Lower lobe of right lung (tissue), 2 donors: ENCODE measurements at regions not wholly inside any gene's neighbourhood (a gene's known extent, or its start where the extent isn't known, plus 50 kb on each side); places are given as distances from the start of the nearest gene placed in this dataset.

Experiments
- ATAC-seq, 2 donors: fragments of 200-7000 bp; cut with Tn5 transposase; one replicate each; pipeline ENCODE4 v1.9.1; 2020 to 2022; ENCODE audit warnings: mild to moderate bottlenecking in 2 of 2, moderate library complexity in 2 of 2
- DNase-seq: peaks from one replicate; pipeline ENCODE4 v3.0.0-alpha.2; 2020
- H3K27ac ChIP-seq: fragments of 200-600 bp; one replicate; pipeline ENCODE4 v1.8.0; 2022
- H3K27me3 ChIP-seq: fragments of 200-600 bp; one replicate; pipeline ENCODE4 v1.8.0; 2022; ENCODE audit warnings: low read depth
- H3K36me3 ChIP-seq: fragments of 200-600 bp; one replicate; pipeline ENCODE4 v1.8.0; 2022; ENCODE audit warnings: mild to moderate bottlenecking
- H3K4me1 ChIP-seq: fragments of 200-600 bp; one replicate; pipeline ENCODE4 v1.8.0; 2022
- H3K4me3 ChIP-seq: fragments of 200-600 bp; one replicate; pipeline ENCODE4 v1.8.0; 2022; ENCODE audit warnings: mild to moderate bottlenecking
- H3K9me3 ChIP-seq: fragments of 200-600 bp; one replicate; pipeline ENCODE4 v1.8.0; 2022
- intact Hi-C: fragments of 100-400 bp; cut with DNase I; formaldehyde crosslinking; loops from one replicate; pipeline ENCODE4 v1.11.0; 2022
- TF ChIP-seq, protein P1 (sequence below): fragments of 200-600 bp; IDR thresholded peaks from one replicate; pipeline ENCODE4 v1.8.0; 2022; ENCODE audit warnings: antibody characterized with exemption, mild to moderate bottlenecking
- donor health status: DM: no; HTN: yes; CAD: no; lungs with severe emphysema.

DNA sequence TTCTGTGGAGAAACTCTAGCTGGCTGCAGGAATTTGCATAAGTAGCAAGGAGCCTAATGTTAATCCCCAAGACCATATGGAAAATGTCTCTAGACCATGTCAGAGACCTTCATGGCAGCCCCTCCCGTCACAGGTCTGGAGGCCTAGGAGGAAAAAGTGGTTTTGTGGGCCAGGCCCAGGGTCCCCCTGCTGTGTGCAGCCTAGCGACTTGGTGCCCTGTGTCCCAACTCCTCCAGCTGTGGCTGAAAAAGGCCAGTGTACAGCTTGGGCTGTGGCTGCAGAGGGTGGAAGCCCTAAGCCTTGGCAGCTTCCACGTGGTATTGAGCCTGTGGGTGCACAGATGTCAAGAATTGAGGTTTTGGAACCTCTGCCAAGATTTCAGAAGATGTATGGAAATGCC lies 306.9 kb upstream of the CA10 start:
- Histone ChIP-seq H3K27ac (no peak overlapping the region), H3K36me3 (no peaks in the 10 kb centered on the region), H3K9me3 (no peaks in the 10 kb centered on the region), H3K4me1 (no peaks in the 10 kb centered on the region), H3K4me3 (no peak overlapping the region), H3K27me3 (no peaks in the 10 kb centered on the region)
- no peak for ATAC-seq
- intact Hi-C loops = no loop called here
- TF ChIP-seq, protein P1, sequence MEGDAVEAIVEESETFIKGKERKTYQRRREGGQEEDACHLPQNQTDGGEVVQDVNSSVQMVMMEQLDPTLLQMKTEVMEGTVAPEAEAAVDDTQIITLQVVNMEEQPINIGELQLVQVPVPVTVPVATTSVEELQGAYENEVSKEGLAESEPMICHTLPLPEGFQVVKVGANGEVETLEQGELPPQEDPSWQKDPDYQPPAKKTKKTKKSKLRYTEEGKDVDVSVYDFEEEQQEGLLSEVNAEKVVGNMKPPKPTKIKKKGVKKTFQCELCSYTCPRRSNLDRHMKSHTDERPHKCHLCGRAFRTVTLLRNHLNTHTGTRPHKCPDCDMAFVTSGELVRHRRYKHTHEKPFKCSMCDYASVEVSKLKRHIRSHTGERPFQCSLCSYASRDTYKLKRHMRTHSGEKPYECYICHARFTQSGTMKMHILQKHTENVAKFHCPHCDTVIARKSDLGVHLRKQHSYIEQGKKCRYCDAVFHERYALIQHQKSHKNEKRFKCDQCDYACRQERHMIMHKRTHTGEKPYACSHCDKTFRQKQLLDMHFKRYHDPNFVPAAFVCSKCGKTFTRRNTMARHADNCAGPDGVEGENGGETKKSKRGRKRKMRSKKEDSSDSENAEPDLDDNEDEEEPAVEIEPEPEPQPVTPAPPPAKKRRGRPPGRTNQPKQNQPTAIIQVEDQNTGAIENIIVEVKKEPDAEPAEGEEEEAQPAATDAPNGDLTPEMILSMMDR = no peak
- DNase-seq = no peak

DNA sequence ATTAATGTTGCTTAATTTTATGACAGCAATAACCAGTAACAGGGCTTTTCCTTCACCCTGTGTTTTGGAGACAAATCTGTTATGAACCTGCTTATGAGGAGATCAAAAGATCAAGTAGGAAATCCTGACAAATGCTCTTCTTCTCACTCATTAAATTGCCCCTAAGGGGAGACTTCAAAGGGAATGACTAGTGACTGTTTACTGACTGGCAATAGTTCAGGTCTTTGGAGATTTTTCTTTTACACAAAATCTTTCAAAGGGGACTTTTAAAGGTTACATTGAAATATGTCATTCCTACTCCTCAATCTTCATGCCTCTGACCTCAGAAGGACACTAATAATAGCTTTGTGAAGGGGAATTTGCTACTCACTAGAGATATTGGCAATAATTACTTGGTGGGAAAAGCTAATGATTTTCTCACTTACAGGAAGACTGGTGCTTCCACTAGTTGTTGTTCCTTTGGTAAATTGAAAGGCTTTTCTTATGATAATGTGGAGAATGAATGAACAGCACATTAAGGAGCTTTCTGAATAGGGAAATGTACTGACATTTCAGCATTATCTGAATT lies 292.9 kb upstream of the CA10 start:
- TF ChIP-seq, protein P1 = no peak
- Histone ChIP-seq H3K27me3 (no peaks in the 10 kb centered on the region), H3K4me3 (no peak overlapping the region), H3K36me3 (no peaks in the 10 kb centered on the region), H3K9me3 (no peaks in the 10 kb centered on the region), H3K4me1 (no peaks in the 10 kb centered on the region), H3K27ac (no peak overlapping the region)
- intact Hi-C loops = no loop called here
- no peak for DNase-seq
- ATAC-seq = no peak

DNA sequence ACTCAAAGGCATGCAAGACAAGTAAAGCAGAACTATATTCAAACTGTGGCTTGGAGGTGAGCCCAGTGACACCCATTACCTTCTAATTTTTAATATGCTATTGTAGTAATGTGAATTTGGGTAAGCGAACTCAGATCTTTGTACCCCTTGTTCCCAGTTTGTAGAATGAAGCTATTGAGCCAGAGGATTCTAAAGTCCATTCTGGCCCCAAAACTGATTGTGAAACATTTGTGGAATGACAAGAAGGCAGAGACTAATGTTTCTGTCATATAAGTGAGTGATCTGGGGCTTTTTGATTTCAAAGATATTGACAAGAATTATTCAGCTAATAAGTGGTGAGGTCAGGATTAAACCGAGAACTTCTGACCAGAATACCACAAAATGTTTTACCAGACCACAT lies 283.8 kb upstream of the CA10 start:
- TF ChIP-seq, protein P1 = no peak
- no peaks in the 10 kb centered on the region for H3K27me3 ChIP-seq
- ATAC-seq = no peak
- no peaks in the 10 kb centered on the region for H3K9me3 ChIP-seq
- no peaks in the 10 kb centered on the region for H3K36me3 ChIP-seq
- no peaks in the 10 kb centered on the region for H3K4me1 ChIP-seq
- DNase-seq = no peak
- intact Hi-C loops = no loop called here
- H3K4me3 ChIP-seq = no peak overlapping the region
- H3K27ac ChIP-seq = no peak overlapping the region

DNA sequence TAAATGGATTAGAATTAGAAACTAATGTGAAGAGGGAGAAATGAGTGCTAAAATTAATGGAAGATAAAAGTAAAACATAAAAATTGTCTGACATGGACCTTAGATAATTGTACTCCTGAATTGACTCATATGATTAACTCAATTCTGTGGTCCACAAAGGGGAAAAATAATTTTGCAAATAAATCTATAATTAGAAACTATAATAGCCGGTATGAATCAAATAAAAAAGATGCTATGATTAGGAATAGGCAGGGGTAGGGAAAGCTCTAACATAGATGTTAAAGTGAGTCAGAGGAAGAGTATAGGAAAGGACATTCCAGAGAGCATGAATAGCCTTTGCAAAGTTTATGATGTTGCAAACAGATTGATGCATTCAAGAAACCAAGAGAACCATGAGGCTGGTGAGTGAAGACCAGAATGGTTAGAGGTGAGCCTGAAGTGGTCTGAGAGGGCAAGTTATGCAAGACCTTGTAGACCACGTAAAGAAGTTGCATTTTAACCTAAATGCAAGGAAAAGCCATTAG lies 262.1 kb upstream of the CA10 start:
- Histone ChIP-seq H3K9me3 (no peaks in the 10 kb centered on the region), H3K27ac (no peak overlapping the region), H3K4me3 (no peak overlapping the region), H3K27me3 (no peaks in the 10 kb centered on the region), H3K36me3 (no peaks in the 10 kb centered on the region), H3K4me1 (no peaks in the 10 kb centered on the region)
- DNase-seq (no peak), ATAC-seq (no peak)
- intact Hi-C loops = no loop called here
- TF ChIP-seq, protein P1 = no peak

DNA sequence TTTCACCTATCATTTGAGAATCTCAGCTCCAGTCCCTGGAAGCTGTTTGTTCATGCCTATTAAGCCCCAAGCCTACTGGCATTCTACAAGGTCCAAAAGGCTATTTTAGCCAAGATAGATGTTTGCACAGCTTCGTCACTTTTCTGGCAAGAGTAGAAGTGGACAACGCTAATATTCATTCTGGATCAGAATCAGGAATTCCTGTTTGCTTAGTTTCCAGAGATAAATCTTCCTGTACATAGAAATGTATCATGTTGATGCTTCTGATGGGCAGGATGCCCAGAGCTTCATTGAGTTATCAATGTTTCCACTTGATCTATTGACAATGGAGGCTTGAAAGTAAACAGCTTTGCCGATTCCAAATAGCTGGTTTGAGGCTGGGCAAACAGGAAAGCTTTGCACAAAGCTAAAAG lies 260.7 kb upstream of the CA10 start:
- TF ChIP-seq, protein P1 = no peak
- no peak overlapping the region for H3K4me3 ChIP-seq
- no peak overlapping the region for H3K27ac ChIP-seq
- no peaks in the 10 kb centered on the region for H3K27me3 ChIP-seq
- DNase-seq (no peak), ATAC-seq (no peak)
- H3K4me1 ChIP-seq = no peaks in the 10 kb centered on the region
- no peaks in the 10 kb centered on the region for H3K9me3 ChIP-seq
- intact Hi-C loops = no loop called here
- H3K36me3 ChIP-seq = no peaks in the 10 kb centered on the region
